ENCODE measurements at regions not wholly inside any gene's neighbourhood (a gene's known extent, or its start where the extent isn't known, plus 50 kb on each side); places are given as distances from the start of the nearest gene placed in this dataset.

GRCh38 chr12:94031763-94032162 is 116.6 kb upstream of the PLXNC1 start (continued):
- no peak for TF ChIP-seq EZH2phosphoT487 (IDR thresholded peaks at IDR 0.05; ENCODE audit: borderline replicate concordance)

- H3K9me3 ChIP-seq (ENCODE audit: control insufficient read depth in 1 of 2, insufficient read depth in 1 of 2, low read depth in 1 of 2, low read length in 2 of 2) = no peaks in the 10 kb centered on the region
- ChIA-PET RAD21 (ENCODE audit: low non-redundant PET in 1 of 2, low total read pairs in 2 of 2, uncharacterized antibody in 2 of 2, unreplicated experiment in 2 of 2) (no interaction called here), POLR2A (no interaction called here), CTCF (no interaction called here)
- BruUV-seq (replicated peaks) = no TSS peak
- H3K79me2 ChIP-seq (ENCODE audit: insufficient read depth, low read length) = no peaks in the 10 kb centered on the region
- no peak overlapping the region for H3K4me2 ChIP-seq (ENCODE audit: low read length)
- H3K27me3 ChIP-seq (ENCODE audit: insufficient read depth, low read length) = no peaks in the 10 kb centered on the region
- no peaks in the 10 kb centered on the region for H3K9me2 ChIP-seq (ENCODE audit: insufficient read depth)
- TF ChIP-seq EGR1 (IDR thresholded peaks at IDR 0.05; ENCODE audit: low read depth) (no peak), JUND (IDR thresholded peaks at IDR 0.05) (no peak), EZH2 (IDR thresholded peaks at IDR 0.05) (no peak), CTCF (IDR thresholded peaks at IDR 0.05 in 2 of 3, conservative IDR thresholded peaks at IDR 0.05 in 1 of 3; ENCODE audit: borderline replicate concordance in 1 of 3, insufficient read depth in 1 of 3, low read depth in 2 of 3, low read length in 2 of 3) (no peak), ELF1 (IDR thresholded peaks at IDR 0.05; ENCODE audit: borderline replicate concordance, low read depth) (no peak), RAD21 (IDR thresholded peaks at IDR 0.05; ENCODE audit: low read depth) (no peak), EZH2phosphoT487 (IDR thresholded peaks at IDR 0.05; ENCODE audit: borderline replicate concordance) (no peak), SP1 (IDR thresholded peaks at IDR 0.05; ENCODE audit: low read depth) (no peak), ZFX (IDR thresholded peaks at IDR 0.05) (no peak), ZNF274 (IDR thresholded peaks at IDR 0.05; ENCODE audit: low read depth, low read length) (no peak), CEBPB (IDR thresholded peaks at IDR 0.05; ENCODE audit: low read depth) (no peak), POLR2AphosphoS5 (IDR thresholded peaks at IDR 0.05; ENCODE audit: low read depth, low read length) (no peak), SIN3A (IDR thresholded peaks at IDR 0.05; ENCODE audit: low read depth) (no peak), SRF (IDR thresholded peaks at IDR 0.05; ENCODE audit: low read depth) (no peak), TCF7L2 (IDR thresholded peaks at IDR 0.05; ENCODE audit: borderline replicate concordance, extremely low read depth, insufficient read depth, insufficient read length) (no peak)
- TF ChIP-seq, protein P1, sequence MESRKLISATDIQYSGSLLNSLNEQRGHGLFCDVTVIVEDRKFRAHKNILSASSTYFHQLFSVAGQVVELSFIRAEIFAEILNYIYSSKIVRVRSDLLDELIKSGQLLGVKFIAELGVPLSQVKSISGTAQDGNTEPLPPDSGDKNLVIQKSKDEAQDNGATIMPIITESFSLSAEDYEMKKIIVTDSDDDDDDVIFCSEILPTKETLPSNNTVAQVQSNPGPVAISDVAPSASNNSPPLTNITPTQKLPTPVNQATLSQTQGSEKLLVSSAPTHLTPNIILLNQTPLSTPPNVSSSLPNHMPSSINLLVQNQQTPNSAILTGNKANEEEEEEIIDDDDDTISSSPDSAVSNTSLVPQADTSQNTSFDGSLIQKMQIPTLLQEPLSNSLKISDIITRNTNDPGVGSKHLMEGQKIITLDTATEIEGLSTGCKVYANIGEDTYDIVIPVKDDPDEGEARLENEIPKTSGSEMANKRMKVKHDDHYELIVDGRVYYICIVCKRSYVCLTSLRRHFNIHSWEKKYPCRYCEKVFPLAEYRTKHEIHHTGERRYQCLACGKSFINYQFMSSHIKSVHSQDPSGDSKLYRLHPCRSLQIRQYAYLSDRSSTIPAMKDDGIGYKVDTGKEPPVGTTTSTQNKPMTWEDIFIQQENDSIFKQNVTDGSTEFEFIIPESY (IDR thresholded peaks at IDR 0.05; ENCODE audit: extremely low read depth, insufficient replicate concordance, low read length) = no peak
- H3K9ac ChIP-seq (ENCODE audit: low read length) = no peak overlapping the region
- no peak for ATAC-seq
- H2AFZ ChIP-seq (ENCODE audit: low read depth, low read length, poor library complexity, severe bottlenecking) = no peak overlapping the region
- intact Hi-C loops (cut with micrococcal nuclease) = no loop called here
- no peak for DNase-seq (ENCODE audit: low read depth, low spot score)
- H3K4me1 ChIP-seq (ENCODE audit: control insufficient read depth in 1 of 2, insufficient read depth in 2 of 2, low read length in 2 of 2) = no peaks in the 10 kb centered on the region
- no peak overlapping the region for H3K4me3 ChIP-seq (replicated peaks in 1 of 2; ENCODE audit: low read depth in 1 of 2, low read length in 2 of 2)
- no peaks in the 10 kb centered on the region for H4K20me1 ChIP-seq (ENCODE audit: insufficient read depth)
- H3K36me3 ChIP-seq (ENCODE audit: control insufficient read depth in 1 of 2, insufficient read depth in 2 of 2, low read length in 2 of 2) = no peaks in the 10 kb centered on the region
- no peak overlapping the region for H3K27ac ChIP-seq (ENCODE audit: low read depth, low read length)
These were observed 116.0 kb upstream of the PLXNC1 start for GRCh38 chr12:94032368-94032767.

Measured in HCT116 (cell line).